ENCODE measurements at regions not wholly inside any gene's neighbourhood (a gene's known extent, or its start where the extent isn't known, plus 50 kb on each side); places are given as distances from the start of the nearest gene placed in this dataset.

DNA sequence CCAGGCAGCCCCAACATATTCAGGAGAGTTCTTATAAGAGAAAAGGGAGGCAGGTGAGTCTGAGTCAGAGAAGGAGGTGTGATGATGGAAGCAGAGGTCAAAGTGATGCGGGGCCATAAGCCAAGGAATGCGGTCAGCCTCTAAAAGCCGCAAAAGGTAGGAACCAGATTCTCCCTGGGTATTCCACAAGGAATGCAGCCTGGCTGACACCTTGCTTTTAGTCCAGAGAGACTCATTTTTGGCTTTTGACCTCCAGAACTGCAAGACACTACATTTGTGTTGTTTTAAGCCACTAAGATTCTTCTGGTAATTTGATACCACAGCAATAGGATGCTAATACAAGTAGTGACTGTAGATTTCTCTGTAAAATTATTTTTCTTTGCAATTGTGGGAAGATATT lies 151.5 kb upstream of the EEPD1 start:
- intact Hi-C loops (cut with DNase I), result no loop called here
- no peak for DNase-seq

DNA sequence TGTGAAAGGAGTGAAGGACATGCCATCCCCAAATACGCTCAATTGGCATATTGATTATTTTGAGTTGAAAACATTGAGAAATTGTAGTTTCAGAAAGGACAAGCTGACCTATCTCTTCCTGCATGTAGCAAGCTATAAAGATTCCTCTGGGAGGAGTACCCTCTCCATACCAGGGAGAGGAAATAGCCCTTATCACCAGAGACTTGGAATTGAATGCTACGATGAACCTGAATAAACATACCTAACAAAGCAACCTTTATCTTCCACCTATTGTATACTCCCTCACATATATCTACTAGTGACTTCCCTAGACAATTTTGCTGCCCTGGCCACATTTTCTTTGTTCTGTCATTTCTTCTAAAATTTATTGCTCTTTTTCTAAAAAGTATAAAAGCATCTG lies 150.2 kb upstream of the EEPD1 start:
- DNase-seq, result no peak
- intact Hi-C loops (cut with DNase I), result no loop called here

DNA sequence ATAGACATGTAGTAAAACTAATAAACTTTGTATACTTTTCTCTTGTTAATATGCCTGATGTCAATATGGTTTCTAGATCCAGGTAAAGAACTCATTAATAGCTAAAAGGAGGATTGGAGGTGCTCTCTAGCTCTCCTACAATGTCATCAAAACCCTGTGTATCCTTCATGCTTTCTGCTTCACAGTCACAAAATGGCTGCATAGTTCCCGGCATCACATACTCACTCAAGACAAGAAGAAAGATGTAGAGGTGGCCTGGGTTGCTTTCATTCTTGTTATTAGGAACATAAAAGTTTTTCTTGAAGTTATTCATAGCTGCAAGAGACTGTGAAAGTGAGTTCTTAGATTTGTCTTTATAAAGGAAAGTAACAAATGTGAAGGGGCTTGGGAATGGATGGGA lies 149.7 kb upstream of the EEPD1 start:
- DNase-seq, result no peak
- intact Hi-C loops (cut with DNase I), result no loop called here

DNA sequence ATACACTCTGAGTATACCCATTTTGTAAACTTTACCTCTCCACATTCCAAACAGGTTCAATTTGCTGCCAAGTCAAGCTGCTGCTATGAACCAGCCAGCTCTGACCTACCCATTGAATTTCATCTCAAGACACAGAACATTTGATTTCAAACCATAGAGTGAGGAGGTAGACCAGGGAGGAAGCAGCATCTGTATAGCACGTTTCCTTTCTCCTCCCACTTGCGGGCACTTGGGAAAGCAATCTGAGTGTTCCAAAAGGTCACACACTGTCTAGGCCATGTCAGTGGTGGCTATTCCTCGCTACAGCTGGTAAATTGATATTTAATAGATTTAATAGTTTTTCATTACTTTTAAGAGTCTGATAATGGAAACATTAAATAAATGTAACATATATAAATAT lies 147.8 kb upstream of the EEPD1 start:
- intact Hi-C loops (cut with DNase I), result no loop called here
- no peak for DNase-seq

DNA sequence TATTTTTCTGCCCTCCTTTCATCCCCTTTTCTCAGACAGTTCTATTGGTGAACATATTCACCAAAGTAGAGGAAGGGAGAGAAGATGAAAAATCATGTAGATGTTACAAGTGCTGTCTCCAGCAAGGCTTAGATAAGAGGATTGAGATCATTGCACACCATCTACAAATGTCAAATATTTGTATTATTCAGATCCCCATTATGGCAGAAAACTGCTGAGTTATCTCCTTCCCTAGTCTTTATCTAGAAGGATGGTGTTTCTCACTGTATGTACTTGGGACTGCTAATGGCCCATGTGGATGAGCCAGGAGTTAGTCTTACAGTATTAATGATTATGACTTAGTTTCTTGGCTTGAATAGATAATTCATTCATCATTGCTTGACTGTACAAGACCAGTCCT lies 147.2 kb upstream of the EEPD1 start:
- no peak for DNase-seq
- intact Hi-C loops (cut with DNase I), result no loop called here

DNA sequence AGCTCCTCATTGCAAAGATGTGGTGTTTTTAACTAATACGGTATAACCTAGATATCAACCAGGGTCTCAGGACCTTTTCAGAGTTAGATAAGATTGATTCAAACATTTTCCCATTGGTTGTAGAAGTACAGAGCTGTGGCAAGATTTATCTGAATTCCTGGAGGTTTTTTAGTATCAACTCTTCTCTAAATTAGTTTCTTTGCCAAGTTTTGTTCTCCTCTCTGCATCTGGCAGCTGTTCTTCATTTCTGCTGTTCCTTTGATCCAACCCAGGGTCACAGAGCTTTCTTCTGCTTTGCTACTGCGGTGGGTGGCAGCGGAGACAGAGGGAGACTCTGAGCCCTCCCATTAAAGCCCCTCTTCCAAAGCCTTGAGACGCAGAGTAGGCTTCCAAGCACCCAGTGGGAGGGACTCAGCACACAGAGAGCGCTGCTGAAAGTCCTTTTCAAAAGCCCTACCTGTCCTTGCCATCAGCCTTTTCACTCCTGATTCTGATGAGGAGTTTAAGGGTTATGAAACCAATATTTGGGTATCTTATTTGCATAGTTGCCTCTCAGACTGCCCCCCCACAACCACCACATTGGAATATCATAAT lies 146.3 kb upstream of the EEPD1 start:
- DNase-seq, result no peak
- intact Hi-C loops (cut with DNase I), result no loop called here

DNA sequence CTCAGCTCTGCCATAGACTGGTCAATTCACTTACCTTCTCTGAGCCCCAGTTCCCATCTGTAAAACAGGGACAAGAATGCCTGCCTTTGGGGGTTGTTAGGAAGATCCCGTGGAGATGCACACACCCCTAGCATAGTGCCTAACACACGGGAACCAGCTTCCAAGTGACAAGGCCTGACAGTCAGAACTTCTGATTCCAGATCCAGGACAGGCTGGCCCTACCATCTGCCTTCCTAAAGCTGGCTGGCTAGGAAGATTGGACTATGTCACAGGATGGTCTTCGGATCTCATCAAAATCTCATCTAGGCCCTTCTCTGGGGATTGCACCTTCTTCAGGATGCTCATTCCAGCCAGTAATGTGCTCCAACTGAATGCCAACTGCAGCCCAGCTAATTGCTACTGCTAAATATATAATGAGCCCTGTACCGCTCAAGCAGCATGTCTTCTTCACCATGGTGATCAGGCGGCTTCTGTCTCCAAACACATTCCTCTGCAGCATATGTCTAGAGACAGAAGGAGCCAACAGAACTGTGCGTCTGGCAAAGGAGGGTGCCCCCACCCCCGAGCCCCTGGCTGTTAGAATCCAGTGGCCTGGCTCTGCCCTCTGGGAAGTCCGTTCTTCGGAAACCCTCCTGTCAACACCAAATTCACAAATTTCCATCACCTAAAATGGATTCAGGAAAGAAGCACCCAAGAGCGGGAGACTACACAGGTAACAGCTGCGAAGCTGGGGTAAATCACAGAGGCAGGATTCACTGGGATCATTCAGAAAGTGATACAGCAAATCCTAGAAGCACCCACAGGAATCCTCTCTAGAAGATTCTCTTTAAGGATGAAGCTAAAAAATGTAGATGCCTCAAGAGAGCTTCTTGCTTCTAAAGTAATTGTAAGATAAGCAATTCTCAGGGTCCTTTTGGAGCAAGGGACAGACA lies 142.1 kb upstream of the EEPD1 start:
- intact Hi-C loops (cut with DNase I), result no loop called here
- DNase-seq, result peak in 5 of 10 donors; percentile 23 to 87 (median 35)

DNA sequence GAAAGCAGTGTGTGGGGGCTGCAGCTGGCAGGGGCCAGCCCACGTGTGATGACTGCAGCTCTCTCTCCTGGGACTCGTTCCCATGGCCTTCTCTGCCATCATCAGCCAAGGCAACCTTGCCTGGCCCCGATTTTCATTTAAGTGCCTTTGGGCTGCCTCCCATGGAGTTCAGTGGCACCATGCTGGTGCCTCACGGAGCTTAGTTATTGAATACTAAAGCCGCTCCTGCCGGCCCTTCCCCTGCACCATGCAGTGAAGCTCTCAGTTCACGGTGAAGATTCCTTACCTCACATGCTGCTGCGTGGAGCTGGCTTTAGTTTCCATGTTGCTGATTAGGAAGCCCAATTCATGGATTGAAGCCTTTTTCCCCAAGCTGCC lies 141.5 kb upstream of the EEPD1 start:
- DNase-seq, result peak in 1 of 10 donors; percentile 64
- intact Hi-C loops (cut with DNase I), result no loop called here

DNA sequence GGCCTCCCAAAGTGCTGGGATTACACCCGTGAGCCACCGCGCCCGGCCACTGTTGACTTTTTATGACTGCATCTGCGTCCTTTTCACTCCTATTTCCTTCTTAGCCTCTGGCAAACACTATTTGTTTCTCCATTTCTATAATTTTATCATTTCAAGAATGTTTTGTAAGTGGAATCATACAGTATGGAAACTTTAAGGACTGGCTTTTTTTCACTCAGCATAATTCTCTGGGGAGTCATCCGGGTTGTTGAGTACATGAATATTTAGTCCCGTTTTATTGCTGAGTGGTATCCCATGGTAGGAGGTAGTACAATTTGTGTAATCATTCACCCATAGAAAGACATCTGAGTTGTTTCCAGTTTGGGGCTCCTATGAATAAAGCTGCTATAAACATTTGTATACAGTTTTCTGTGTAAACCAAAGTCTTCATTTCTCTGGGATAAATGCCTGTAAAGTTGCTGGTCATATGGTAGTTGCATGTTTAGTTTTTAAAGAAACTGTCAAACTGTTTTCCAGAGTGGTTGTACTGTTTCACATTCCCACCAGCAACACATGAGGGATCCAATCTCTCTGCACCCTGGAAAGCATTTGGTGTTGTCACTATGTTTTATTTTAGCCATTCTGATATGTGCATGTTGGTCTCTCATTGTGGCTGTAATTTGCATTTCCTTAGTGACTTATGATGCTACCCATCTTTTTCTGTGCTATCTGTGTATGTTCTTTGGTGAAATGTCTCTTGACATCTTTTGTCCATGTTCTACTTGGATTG lies 139.6 kb upstream of the EEPD1 start:
- intact Hi-C loops (cut with DNase I), result no loop called here
- DNase-seq, result peak in 1 of 10 donors; percentile 72

DNA sequence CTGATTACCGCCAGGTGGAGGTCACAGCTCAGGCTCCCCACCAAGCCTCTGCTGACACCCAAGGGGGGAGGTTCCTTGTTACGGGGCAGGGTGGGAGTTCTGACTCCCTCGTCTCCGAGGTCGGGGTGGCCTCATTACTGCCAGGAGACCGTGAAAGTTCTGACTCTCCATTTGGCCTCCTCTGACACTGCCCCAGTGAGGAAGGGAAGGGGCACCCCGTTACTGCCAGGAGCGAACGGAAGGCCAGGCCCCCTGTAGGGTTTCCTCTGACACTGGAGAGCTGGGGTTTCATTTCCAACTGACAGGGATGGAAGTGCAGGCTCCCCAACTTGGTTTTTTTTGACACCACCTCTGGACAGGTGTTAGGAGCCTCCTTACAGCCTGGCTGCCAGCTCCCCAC lies 138.1 kb upstream of the EEPD1 start:
- intact Hi-C loops (cut with DNase I), result no loop called here
- DNase-seq, result peak in 1 of 10 donors; percentile 27

DNA sequence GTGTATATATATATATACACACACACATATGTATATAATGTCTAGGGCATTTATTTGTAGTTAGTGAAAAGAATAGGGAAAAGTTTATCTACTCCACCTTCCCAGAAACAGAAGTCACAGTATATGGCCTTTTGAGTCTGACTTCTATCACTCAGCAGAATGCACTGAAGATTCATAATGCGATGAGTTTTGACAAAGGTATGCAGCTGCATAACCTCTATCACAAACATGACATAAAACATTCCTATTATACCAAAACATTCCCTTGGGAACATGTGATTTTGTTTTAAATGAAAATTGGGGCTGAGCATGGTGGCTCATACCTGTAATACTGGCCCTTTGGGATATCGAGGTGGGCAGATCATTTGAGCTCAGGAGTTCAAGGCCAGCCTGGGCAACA lies 137.3 kb upstream of the EEPD1 start:
- intact Hi-C loops (cut with DNase I), result no loop called here

DNA sequence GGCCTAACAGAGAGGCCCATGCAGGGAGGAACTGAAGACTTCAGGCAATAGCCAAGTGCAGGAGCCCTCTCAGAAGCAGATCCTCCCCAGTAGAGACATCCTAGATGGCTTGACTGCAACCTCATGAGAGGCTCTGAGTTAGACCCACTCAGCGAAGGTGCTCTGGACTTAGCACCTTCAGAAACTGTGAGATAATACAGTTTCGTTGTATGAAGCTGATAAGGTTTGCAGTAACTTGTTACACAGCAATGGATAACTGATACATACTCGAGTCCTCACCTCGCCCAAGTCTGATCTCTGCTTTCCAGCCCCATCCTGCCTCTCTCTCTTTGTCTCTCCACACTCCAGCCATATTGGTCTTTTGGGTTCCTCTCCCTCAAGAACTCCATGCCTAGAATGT lies 136.4 kb upstream of the EEPD1 start:
- no peak for DNase-seq
- intact Hi-C loops (cut with DNase I), result no loop called here

More for the DNA sequence above, 137.3 kb upstream of the EEPD1 start:
- DNase-seq, result no peak

DNA sequence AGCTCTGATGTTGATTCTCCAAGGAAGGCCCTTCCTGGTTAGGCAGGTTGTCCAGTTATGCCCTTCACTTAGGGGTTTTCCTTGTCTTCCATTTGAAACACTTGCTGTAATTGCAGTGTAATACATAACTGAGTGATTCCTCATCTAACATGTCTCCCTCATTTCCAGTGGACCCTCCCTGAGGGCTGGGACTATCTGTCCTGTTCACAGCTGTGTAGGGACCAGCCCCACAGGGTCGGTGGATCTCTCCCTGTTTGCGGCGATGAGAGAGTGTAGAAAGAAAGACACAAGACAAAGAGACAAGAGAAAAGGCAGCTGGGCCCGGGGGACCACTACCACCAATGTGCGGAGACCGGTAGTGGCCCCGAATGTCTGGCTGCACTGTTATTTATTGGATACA lies 135.9 kb upstream of the EEPD1 start:
- intact Hi-C loops (cut with DNase I), result no loop called here
- no peak for DNase-seq

DNA sequence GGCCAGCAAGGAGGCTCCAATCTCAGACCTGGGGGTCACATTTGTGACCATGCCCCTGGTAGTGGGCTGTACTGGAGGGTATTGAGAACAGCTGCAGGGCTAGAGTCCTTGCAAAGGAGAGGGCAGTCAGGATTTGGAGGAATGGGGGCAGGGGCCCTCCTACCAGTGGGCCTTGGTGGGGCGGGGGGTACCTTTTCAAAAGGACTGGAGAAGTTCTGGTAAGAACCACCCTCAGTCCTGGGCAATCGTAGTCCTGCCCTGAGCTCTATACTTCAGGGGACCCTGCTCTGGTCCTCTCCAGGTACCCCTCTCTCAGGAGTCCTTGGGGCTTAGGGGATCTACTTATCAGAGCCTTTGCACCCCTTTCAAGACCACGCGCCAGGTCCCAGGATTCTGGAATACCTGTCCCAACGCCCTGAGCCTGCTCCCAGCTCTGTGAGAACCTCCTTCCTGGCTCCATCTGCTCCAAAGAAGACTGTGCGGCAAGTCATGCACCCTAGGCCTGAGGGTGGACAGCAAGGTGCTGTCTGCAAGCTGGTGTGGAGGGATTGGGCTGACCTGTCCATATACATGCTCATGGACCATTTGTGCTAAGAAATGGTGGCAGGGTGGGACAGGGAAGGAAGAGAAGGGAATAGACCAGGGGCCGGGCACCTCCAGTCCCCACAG lies 134.1 kb upstream of the EEPD1 start:
- intact Hi-C loops (cut with DNase I), result no loop called here
- DNase-seq, result no peak

DNA sequence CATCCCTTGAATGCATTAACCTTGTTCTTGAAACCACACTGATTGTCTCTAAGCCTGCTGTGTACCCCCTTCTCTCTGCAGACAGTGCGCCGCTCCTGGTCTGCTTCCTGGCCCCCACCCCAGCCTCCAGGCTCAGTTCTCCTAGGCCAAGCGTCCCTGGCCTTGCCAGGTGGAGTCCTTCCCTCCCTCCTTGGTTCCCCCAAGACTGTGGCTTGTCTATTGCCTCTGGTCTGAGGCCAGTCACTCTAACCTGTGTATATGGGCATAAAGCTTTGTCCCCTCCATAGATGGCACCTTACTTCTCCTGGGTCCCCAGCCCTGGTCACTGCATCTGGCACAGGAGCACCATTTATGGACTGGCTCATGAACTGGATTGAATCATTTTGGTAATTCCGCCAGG lies 133.5 kb upstream of the EEPD1 start:
- DNase-seq, result no peak
- intact Hi-C loops (cut with DNase I), result no loop called here

DNA sequence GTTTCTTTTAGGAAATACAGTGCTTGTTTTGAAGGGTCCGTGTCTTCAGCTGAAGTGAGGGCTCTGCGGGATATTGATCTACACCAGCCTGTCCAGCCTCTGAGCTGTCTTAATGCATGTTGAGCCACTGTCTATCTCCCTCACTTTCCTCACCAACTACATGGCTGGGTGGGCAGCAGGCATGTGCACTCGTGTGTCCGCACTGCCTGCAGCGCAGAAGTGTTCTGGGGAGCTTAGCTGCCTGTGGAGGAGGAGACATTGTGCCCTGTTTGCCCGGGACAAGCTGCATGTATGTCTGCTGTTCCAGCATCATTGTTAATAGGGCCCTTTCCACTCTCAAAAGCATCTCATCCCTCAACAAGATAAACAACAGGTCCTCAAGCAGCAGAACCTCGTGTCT lies 133.1 kb upstream of the EEPD1 start:
- intact Hi-C loops (cut with DNase I), result no loop called here
- DNase-seq, result no peak

DNA sequence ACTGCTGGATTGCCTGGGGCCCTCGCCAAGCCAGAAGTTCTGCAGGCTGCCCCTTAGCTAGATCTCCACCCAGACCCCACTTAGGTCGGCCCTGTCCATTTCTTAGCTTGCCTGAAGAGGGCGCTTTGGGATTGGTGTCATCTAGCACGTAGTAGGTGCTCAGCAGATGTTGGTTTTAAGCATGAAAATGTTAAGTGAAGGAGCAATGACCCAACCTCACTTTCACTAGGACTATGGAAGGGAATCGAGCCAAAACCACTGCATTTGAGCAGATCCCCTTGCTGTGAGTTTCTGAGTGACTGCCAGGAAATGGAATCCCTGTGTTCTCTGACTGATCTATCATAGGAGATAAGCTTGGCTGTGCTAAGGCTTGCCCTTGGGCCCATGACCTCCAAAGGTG lies 131.7 kb upstream of the EEPD1 start:
- DNase-seq, result no peak
- intact Hi-C loops (cut with DNase I), result no loop called here

DNA sequence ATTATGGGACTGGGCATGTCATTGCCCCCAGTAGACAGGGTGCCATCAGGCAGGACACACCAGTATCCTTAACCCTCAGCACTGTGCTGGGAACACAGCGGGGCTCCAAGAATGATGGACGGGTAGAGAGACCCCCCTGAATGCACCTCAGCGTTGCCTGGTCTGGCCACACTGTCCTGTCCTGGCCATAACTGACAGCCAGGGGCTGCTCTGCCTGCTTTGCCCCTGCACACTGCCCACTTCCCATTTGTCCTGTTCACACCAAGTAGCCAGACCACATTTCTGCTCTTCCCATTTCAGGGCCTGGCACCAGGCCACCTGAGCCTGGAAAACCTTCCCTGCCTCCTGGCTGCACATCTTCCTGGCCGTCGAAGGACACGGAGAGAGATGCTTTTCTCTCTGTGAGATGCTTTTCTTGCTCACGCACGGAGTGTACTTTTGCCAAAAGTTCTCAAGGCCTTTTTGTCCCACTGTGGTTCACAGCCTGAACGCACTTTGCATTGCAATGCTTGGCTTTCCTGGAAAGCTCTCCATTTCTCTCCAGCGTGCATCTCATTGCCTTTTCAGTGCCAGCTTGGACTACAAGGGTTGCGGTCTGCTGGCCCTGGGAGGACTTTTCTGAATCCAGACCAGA lies 131.0 kb upstream of the EEPD1 start:
- peak in 5 of 10 donors; percentile 11 to 26 (median 24) for DNase-seq
- intact Hi-C loops (cut with DNase I), result no loop called here

DNA sequence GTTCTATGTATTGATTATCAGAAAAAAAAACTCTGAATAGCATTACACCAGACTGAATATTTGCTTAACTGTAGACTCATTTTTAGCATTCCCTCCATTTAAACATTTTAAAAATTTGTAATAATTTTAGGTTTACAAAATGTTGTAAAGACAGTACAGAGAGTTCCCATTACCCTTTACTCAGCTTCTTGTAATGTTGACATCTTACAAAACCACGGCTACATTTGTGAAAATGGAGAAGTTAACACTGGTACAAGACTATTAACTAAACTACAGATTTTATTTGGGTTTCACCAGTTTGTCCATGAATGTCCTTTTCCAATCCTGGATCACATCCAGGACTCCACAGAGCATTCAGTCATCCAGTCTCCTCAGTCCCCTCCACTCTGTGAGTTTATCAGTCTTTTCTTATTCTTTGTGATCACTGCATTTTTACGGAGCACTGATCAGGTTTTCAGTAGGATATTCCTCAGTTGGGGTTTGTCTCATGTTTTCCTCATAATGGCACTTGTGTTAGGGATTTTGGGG lies 130.0 kb upstream of the EEPD1 start:
- intact Hi-C loops (cut with DNase I), result no loop called here
- no peak for DNase-seq

DNA sequence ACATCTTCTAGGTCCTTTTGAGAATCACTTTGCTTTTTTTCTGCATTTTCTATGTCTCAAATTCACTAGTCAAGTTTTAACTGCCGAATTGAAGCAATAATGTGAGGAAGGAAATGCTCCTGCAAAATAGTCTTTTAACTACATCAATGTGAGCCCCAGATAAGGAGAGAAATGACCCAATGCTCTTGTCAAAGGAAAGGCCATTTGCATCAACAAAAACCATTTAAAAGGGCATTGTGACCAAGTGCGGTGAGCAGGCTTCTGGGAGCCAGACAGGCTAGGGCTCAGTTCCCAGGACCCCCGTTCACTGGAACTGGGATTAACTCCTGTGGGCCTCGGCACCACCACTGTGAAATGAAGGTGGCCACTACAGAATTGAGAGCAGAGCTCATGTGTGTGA lies 127.9 kb upstream of the EEPD1 start:
- DNase-seq, result no peak
- intact Hi-C loops (cut with DNase I), result no loop called here
